Left lobe of liver (tissue), 2 donors: ENCODE measurements at regions not wholly inside any gene's neighbourhood (a gene's known extent, or its start where the extent isn't known, plus 50 kb on each side); places are given as distances from the start of the nearest gene placed in this dataset.
"Not testable (repeated sequence)": the region's sequence is repeated elsewhere in the genome, so short reads cannot be mapped to it uniquely, and the experiment has no call there.

ENCODE experiments used
- ATAC-seq: fragments of 200-7000 bp; cut with Tn5 transposase; one replicate; pipeline ENCODE4 v1.9.1; 2020; ENCODE audit warnings: mild to moderate bottlenecking, moderate library complexity
- DNase-seq: peaks from one replicate; pipeline ENCODE4 v3.0.0-alpha.2; 2020; ENCODE audit warnings: low spot score
- donor health status: DM: no; HTN: no; CAD: no; lungs with moderate emphysema.
- donor health status: DM: no; HTN: yes; CAD: no.

GRCh38 chr16:87040169-87041117, 276.7 kb downstream of the C16orf95 start:
- DNase-seq (no peak), ATAC-seq (no peak)

GRCh38 chr16:87041286-87041685, 275.9 kb downstream of the C16orf95 start:
- ATAC-seq (no peak), DNase-seq (no peak)

GRCh38 chr16:87042551-87043230, 274.5 kb downstream of the C16orf95 start:
- ATAC-seq, result no peak
- DNase-seq, result no peak

GRCh38 chr16:87043231-87044031, 273.8 kb downstream of the C16orf95 start:
- DNase-seq (no peak), ATAC-seq (peak; percentile 29)

- DNase-seq (no peak), ATAC-seq (no peak)
These were observed 273.2 kb downstream of the C16orf95 start for GRCh38 chr16:87044032-87044382.

GRCh38 chr16:87044829-87045228, 272.4 kb downstream of the C16orf95 start:
- no peak for ATAC-seq
- DNase-seq, result no peak

- no peak for ATAC-seq
- DNase-seq, result no peak
These were observed 271.6 kb downstream of the C16orf95 start for GRCh38 chr16:87045466-87046216.

GRCh38 chr16:87046235-87046634, 271.0 kb downstream of the C16orf95 start:
- no peak for DNase-seq

GRCh38 chr16:87047221-87048037, 269.8 kb downstream of the C16orf95 start:
- no peak for ATAC-seq
- DNase-seq, result no peak

More at GRCh38 chr16:87046235-87046634, 271.0 kb downstream of the C16orf95 start:
- ATAC-seq, result no peak

- ATAC-seq (no peak), DNase-seq (no peak)
These were observed 269.0 kb downstream of the C16orf95 start for GRCh38 chr16:87048038-87048729.

- no peak for ATAC-seq
These were observed 268.5 kb downstream of the C16orf95 start for GRCh38 chr16:87048730-87049115.

GRCh38 chr16:87049216-87049615, 268.0 kb downstream of the C16orf95 start:
- ATAC-seq, DNase-seq: not testable (repeated sequence)

More at GRCh38 chr16:87048730-87049115, 268.5 kb downstream of the C16orf95 start:
- DNase-seq, result no peak

- ATAC-seq (no peak), DNase-seq (no peak)
These were observed 267.1 kb downstream of the C16orf95 start for GRCh38 chr16:87050142-87050541.

GRCh38 chr16:87051526-87052320, 265.5 kb downstream of the C16orf95 start:
- no peak for ATAC-seq
- DNase-seq, result no peak

GRCh38 chr16:87052506-87052905, 264.7 kb downstream of the C16orf95 start:
- ATAC-seq, result no peak

GRCh38 chr16:87053016-87053982, 263.9 kb downstream of the C16orf95 start:
- no peak for DNase-seq
- ATAC-seq, result no peak

More at GRCh38 chr16:87052506-87052905, 264.7 kb downstream of the C16orf95 start:
- DNase-seq, result no peak

GRCh38 chr16:87054154-87054553, 263.0 kb downstream of the C16orf95 start:
- DNase-seq, result no peak
- ATAC-seq, result no peak
